ENCODE measurements at regions not wholly inside any gene's neighbourhood (a gene's known extent, or its start where the extent isn't known, plus 50 kb on each side); places are given as distances from the start of the nearest gene placed in this dataset.

DNA sequence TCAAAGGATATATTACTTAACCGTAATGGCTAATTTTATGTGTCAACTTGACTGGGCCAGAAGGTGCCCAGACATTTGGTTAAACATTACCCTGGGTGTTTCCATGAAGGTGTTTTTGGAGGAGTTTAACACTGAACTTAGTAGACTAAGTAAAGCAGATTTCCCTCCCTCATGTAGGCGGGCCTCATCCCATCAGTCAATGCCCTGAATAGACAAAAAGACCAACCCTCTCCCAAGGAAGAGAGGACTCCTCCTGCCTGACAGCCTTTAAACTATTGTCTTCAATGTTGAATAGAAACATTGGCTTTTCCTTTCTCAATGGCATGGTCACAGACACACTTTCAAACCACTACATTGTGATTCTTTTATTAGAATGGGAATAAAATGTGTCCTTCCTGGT is 121.9 kb downstream of the SETD4 start:
- no peak overlapping the region for H3K27ac ChIP-seq
- H3K27me3 ChIP-seq = no peaks in the 10 kb centered on the region
- H3K4me1 ChIP-seq (replicated peaks in 1 of 2) = peaks cover 0 to 4% of the 10 kb centered on the region in 2 donors
- TF ChIP-seq POLR2A (IDR thresholded peaks at IDR 0.05) = no peak
- TF ChIP-seq, protein P1, sequence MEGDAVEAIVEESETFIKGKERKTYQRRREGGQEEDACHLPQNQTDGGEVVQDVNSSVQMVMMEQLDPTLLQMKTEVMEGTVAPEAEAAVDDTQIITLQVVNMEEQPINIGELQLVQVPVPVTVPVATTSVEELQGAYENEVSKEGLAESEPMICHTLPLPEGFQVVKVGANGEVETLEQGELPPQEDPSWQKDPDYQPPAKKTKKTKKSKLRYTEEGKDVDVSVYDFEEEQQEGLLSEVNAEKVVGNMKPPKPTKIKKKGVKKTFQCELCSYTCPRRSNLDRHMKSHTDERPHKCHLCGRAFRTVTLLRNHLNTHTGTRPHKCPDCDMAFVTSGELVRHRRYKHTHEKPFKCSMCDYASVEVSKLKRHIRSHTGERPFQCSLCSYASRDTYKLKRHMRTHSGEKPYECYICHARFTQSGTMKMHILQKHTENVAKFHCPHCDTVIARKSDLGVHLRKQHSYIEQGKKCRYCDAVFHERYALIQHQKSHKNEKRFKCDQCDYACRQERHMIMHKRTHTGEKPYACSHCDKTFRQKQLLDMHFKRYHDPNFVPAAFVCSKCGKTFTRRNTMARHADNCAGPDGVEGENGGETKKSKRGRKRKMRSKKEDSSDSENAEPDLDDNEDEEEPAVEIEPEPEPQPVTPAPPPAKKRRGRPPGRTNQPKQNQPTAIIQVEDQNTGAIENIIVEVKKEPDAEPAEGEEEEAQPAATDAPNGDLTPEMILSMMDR (IDR thresholded peaks at IDR 0.05) = no peak
- no peaks in the 10 kb centered on the region for H3K36me3 ChIP-seq (replicated peaks in 1 of 2)
- DNase-seq = no peak
- WGBS, 4 donors = 91 to 100% (median 95%) methylated on average over 2 of the region's 2 CpGs
- H3K9me3 ChIP-seq (replicated peaks in 1 of 3) = no peaks in the 10 kb centered on the region
- intact Hi-C loops (cut with DNase I) = no loop called here
- H3K4me3 ChIP-seq = no peak overlapping the region

DNA sequence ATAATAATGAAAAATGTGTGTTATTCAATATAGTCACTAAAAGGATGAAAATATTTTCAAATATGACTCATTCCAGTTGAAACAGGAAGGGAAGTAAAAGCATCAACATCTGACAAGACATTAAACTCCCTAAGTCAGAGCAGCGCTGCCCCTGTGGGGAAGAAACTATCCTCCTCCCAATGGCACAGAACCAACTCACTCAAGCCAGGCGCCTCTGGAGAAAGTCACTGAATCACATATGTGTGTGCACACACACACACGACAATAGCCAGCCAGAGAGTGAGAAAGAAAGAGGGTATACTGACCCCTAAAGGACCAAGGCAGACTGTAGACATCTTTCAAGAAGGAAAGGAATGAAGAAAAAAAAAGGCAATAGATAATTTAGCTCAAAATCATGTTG is 126.9 kb downstream of the SETD4 start:
- TF ChIP-seq POLR2A (IDR thresholded peaks at IDR 0.05) = no peak
- TF ChIP-seq, protein P1 (IDR thresholded peaks at IDR 0.05) = peak in 2 of 6 experiments; percentile 7 to 10
- no peaks in the 10 kb centered on the region for H3K27me3 ChIP-seq
- peak; percentile 33 to 78 (median 60) for DNase-seq
- 6 to 14% (median 9%) methylated on average over 3 of the region's 3 CpGs for WGBS, 4 donors
- intact Hi-C loops (cut with DNase I) = no loop called here
- H3K4me1 ChIP-seq (replicated peaks in 1 of 2) = peaks cover 0 to 12% of the 10 kb centered on the region in 2 donors
- H3K36me3 ChIP-seq (replicated peaks in 1 of 2) = no peaks in the 10 kb centered on the region
- H3K4me3 ChIP-seq = no peak overlapping the region
- H3K27ac ChIP-seq = peak overlapping the region in 3 of 5 donors; percentile 46 to 70 (median 47)
- H3K9me3 ChIP-seq (replicated peaks in 1 of 3) = no peaks in the 10 kb centered on the region

DNA sequence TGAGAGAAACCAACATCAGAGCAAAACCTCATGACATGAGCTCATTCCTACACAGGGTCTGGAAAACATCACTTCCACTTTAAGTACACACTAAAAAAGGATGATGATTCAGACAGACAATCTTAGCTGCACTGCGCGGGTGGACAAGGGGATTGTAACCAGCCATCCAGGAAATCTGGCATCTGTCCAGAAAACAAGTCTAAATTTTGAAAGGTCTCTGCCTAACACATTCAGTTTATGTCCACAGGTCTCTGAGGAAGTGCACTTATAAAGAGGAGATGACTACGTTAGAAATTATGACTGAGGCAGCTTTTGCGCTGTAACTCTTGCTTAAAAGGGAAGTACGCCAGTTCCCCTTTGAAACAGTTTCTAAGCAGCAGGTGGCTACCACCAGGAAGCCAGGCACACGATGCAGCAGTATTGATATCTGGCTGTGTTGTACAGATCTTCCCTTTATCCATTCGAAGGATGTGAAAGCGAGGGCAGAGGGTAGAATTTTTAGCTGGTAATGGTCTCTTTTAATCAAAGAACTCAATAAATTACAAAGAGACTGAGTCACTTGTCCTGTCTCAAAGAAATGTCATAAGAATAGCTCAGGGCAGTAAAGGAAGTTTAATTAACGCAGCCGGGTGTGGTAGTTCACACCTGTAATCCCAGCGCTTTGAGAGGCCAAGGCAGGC is 128.0 kb downstream of the SETD4 start:
- intact Hi-C loops (cut with DNase I) = no loop called here
- H3K27ac ChIP-seq = peak overlapping the region in 4 of 5 donors; percentile 22 to 88 (median 58)
- TF ChIP-seq POLR2A (IDR thresholded peaks at IDR 0.05) = peak in 1 of 2 donors; percentile 45
- TF ChIP-seq, protein P1 (IDR thresholded peaks at IDR 0.05) = no peak
- H3K9me3 ChIP-seq (replicated peaks in 1 of 3) = no peaks in the 10 kb centered on the region
- WGBS, 4 donors = 22 to 26% (median 23%) methylated on average over 11 of the region's 11 CpGs
- H3K4me3 ChIP-seq = no peak overlapping the region
- peaks cover 0 to 12% of the 10 kb centered on the region in 2 donors for H3K4me1 ChIP-seq (replicated peaks in 1 of 2)
- H3K36me3 ChIP-seq (replicated peaks in 1 of 2) = no peaks in the 10 kb centered on the region
- H3K27me3 ChIP-seq = no peaks in the 10 kb centered on the region
- DNase-seq = peak; percentile 31 to 79 (median 70)

DNA sequence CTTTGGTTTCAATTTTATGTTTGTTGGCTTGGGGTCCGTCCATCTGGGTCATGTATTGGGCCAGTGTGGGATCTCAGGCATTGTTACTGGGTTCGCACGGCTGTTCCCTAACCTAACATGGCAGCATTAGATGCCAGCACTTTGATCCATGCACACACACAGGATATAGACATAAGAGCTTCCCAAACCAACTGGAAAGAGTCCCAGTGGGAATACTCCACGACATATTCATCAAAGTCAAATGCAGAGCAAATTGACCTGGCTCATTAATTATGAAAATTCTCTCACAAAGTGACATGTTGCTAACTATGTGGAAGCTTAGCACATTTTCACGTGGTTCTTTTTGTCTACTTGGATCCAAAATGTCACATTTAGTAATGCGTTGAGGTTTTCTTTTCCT is 130.4 kb downstream of the SETD4 start:
- DNase-seq = no peak
- Histone ChIP-seq H3K4me1 (replicated peaks in 1 of 2) (peaks cover 8 to 16% of the 10 kb centered on the region in 2 donors), H3K27me3 (no peaks in the 10 kb centered on the region), H3K4me3 (no peak overlapping the region), H3K36me3 (replicated peaks in 1 of 2) (no peaks in the 10 kb centered on the region), H3K9me3 (replicated peaks in 1 of 3) (no peaks in the 10 kb centered on the region), H3K27ac (no peak overlapping the region)
- WGBS, 4 donors = 79 to 85% (median 83%) methylated on average over 6 of the region's 6 CpGs
- TF ChIP-seq POLR2A (IDR thresholded peaks at IDR 0.05) = no peak
- TF ChIP-seq, protein P1 (IDR thresholded peaks at IDR 0.05) = no peak
- intact Hi-C loops (cut with DNase I) = no loop called here

Data from adrenal gland (tissue), 9 donors.